ENCODE measurements at regions not wholly inside any gene's neighbourhood (a gene's known extent, or its start where the extent isn't known, plus 50 kb on each side); places are given as distances from the start of the nearest gene placed in this dataset.

DNA sequence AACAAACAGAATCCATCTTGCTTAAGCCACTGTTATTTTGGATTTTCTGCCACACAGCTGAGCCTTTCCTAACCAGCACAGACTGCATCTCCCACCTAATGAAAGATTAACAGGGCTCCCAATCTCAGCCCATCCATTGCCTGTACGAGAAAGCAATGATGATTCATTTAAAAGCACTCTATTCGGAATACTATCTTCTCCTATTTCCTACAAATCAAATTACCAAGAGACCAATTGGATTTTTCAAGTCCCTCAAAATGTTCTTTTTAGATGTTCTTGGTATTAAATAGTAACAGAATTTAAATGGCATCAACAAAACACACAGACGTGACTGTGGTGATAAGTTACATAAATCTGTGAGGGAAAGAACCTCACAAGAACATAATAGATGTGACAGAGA is 324.1 kb downstream of the AGTPBP1 start:
- DNase-seq (ENCODE audit: low spot score) = no peak
- ATAC-seq (ENCODE audit: insufficient number of reproducible peaks, low FRiP score, low read depth) = no peak
- TF ChIP-seq, protein P1, sequence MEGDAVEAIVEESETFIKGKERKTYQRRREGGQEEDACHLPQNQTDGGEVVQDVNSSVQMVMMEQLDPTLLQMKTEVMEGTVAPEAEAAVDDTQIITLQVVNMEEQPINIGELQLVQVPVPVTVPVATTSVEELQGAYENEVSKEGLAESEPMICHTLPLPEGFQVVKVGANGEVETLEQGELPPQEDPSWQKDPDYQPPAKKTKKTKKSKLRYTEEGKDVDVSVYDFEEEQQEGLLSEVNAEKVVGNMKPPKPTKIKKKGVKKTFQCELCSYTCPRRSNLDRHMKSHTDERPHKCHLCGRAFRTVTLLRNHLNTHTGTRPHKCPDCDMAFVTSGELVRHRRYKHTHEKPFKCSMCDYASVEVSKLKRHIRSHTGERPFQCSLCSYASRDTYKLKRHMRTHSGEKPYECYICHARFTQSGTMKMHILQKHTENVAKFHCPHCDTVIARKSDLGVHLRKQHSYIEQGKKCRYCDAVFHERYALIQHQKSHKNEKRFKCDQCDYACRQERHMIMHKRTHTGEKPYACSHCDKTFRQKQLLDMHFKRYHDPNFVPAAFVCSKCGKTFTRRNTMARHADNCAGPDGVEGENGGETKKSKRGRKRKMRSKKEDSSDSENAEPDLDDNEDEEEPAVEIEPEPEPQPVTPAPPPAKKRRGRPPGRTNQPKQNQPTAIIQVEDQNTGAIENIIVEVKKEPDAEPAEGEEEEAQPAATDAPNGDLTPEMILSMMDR (IDR thresholded peaks at IDR 0.05) = no peak
- Histone ChIP-seq H3K27me3 (replicated peaks; ENCODE audit: insufficient read depth) (no peaks in the 10 kb centered on the region), H3K27ac (no peak overlapping the region), H3K4me3 (no peak overlapping the region), H3K36me3 (no peaks in the 10 kb centered on the region), H3K9me3 (no peaks in the 10 kb centered on the region), H3K4me1 (ENCODE audit: control insufficient read depth in 1 of 2, low read depth in 2 of 2) (no peaks in the 10 kb centered on the region)

DNA sequence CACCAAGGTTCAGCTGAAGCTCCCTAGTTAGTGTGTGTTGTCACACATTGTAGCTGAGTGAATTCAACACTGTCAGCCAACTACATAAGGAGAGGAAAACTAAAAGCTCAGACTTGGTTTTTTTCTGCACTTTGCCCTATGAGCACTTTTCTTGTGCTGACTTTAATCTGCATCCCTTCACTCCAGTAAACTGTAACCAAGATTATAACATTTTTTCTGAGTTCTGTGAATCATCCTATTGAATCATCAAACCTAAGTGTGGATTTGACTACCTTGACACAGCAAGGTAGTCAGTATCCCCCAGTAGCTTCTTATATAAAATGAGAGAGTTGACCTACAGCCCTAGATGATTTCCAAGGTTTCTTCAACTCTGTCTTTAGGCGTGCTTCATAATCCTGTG is 325.0 kb downstream of the AGTPBP1 start:
- Histone ChIP-seq H3K27ac (no peak overlapping the region), H3K9me3 (no peaks in the 10 kb centered on the region), H3K36me3 (no peaks in the 10 kb centered on the region), H3K27me3 (replicated peaks; ENCODE audit: insufficient read depth) (no peaks in the 10 kb centered on the region), H3K4me1 (ENCODE audit: control insufficient read depth in 1 of 2, low read depth in 2 of 2) (no peaks in the 10 kb centered on the region), H3K4me3 (no peak overlapping the region)
- DNase-seq (ENCODE audit: low spot score) (no peak), ATAC-seq (ENCODE audit: insufficient number of reproducible peaks, low FRiP score, low read depth) (no peak)
- TF ChIP-seq, protein P1 (IDR thresholded peaks at IDR 0.05) = no peak

DNA sequence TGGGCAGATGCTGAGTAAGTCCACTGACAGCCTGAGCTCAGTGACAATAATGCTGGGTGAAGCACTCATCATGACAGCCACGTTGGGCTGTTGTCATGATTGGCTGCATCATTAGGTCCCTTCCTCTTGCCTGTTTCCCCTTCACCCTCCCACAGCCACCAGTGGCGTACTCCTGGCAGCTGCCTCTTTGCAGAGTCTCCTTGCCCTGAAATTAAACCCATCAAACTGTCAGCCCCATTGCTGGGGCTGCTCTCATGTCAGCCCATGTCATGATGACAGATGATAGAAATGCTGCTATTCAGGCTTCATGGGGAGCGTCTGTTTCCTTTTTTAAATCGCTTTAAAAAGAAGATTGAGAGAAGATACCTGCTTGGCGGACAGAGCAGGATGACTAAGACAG is 327.4 kb downstream of the AGTPBP1 start:
- Histone ChIP-seq H3K4me1 (ENCODE audit: control insufficient read depth in 1 of 2, low read depth in 2 of 2) (no peaks in the 10 kb centered on the region), H3K27me3 (replicated peaks; ENCODE audit: insufficient read depth) (no peaks in the 10 kb centered on the region), H3K9me3 (no peaks in the 10 kb centered on the region), H3K36me3 (no peaks in the 10 kb centered on the region), H3K27ac (no peak overlapping the region), H3K4me3 (no peak overlapping the region)
- no peak for DNase-seq (ENCODE audit: low spot score)
- TF ChIP-seq, protein P1 (IDR thresholded peaks at IDR 0.05) = no peak
- no peak for ATAC-seq (ENCODE audit: insufficient number of reproducible peaks, low FRiP score, low read depth)

DNA sequence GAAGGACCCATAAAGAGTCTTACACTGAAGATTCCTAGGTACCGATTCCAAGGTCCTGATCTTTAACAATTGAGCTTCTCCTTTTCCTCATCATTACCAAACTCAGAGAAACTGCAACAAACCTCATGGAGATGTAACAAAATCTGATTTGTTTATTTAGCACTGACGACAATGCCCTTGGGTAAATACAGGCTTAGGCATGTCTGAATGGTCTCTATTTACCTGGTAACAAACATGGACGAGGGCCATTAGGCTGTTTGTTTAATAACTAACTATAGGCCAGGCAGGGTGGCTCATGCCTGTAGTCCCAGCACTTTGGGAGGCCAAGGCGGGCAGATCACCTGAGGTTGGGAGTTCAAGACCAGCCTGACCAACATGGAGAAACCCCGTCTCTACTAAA is 333.3 kb downstream of the AGTPBP1 start:
- no peak for ATAC-seq (ENCODE audit: insufficient number of reproducible peaks, low FRiP score, low read depth)
- no peak overlapping the region for H3K27ac ChIP-seq
- no peak for DNase-seq (ENCODE audit: low spot score)
- H3K36me3 ChIP-seq = no peaks in the 10 kb centered on the region
- H3K4me1 ChIP-seq (ENCODE audit: control insufficient read depth in 1 of 2, low read depth in 2 of 2) = no peaks in the 10 kb centered on the region
- no peaks in the 10 kb centered on the region for H3K9me3 ChIP-seq
- TF ChIP-seq, protein P1 (IDR thresholded peaks at IDR 0.05) = no peak
- H3K4me3 ChIP-seq = no peak overlapping the region
- H3K27me3 ChIP-seq (replicated peaks; ENCODE audit: insufficient read depth) = no peaks in the 10 kb centered on the region

DNA sequence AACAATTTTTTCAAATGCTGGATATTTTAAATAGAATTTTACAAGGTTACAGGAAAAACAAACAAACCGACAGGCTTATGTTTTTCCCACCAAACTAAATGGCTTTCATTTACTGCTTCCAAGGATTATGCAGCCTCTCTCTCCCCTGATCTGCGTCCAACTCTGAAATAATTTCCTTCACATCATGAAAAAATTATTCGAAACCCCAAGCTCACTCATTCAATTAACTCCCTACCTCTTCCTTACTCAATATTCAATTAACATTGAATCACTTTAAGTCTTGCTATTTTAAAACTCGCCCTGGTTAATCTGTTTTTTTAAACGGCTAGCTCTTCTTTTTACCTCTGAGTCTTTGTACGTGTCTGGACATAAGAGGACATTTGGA is 336.2 kb downstream of the AGTPBP1 start:
- no peaks in the 10 kb centered on the region for H3K9me3 ChIP-seq
- TF ChIP-seq, protein P1 (IDR thresholded peaks at IDR 0.05) = no peak
- H3K27ac ChIP-seq = no peak overlapping the region
- no peaks in the 10 kb centered on the region for H3K27me3 ChIP-seq (replicated peaks; ENCODE audit: insufficient read depth)
- DNase-seq (ENCODE audit: low spot score) (no peak), ATAC-seq (ENCODE audit: insufficient number of reproducible peaks, low FRiP score, low read depth) (no peak)
- H3K36me3 ChIP-seq = no peaks in the 10 kb centered on the region
- no peaks in the 10 kb centered on the region for H3K4me1 ChIP-seq (ENCODE audit: control insufficient read depth in 1 of 2, low read depth in 2 of 2)
- no peak overlapping the region for H3K4me3 ChIP-seq
